ENCODE measurements at regions not wholly inside any gene's neighbourhood (a gene's known extent, or its start where the extent isn't known, plus 50 kb on each side); places are given as distances from the start of the nearest gene placed in this dataset.

- DNase-seq, result no peak
These were observed 250.0 kb upstream of the MPDZ start for GRCh38 chr9:13529321-13530104.

- peak; percentile 52 for DNase-seq
These were observed 244.8 kb upstream of the MPDZ start for GRCh38 chr9:13524245-13524644.

GRCh38 chr9:13520069-13520468 lies 240.6 kb upstream of the MPDZ start:
- DNase-seq, result peak; percentile 51

- peak; percentile 2 for DNase-seq
These were observed 234.4 kb upstream of the MPDZ start for GRCh38 chr9:13513716-13514444.

- DNase-seq, result peak; percentile 35
These were observed 233.8 kb upstream of the MPDZ start for GRCh38 chr9:13513286-13513685.

GRCh38 chr9:13508681-13509080 lies 229.2 kb upstream of the MPDZ start:
- DNase-seq, result no peak

GRCh38 chr9:13508086-13508485 lies 228.6 kb upstream of the MPDZ start:
- DNase-seq, result no peak

- DNase-seq, result no peak
These were observed 226.3 kb upstream of the MPDZ start for GRCh38 chr9:13505797-13506196.

GRCh38 chr9:13503599-13503998 lies 224.1 kb upstream of the MPDZ start:
- DNase-seq, result no peak

- DNase-seq, result no peak
These were observed 223.0 kb upstream of the MPDZ start for GRCh38 chr9:13502484-13502883.

- DNase-seq, result no peak
These were observed 221.5 kb upstream of the MPDZ start for GRCh38 chr9:13501018-13501417.

GRCh38 chr9:13500034-13500433 lies 220.5 kb upstream of the MPDZ start:
- DNase-seq, result no peak

- no peak for DNase-seq
These were observed 214.2 kb upstream of the MPDZ start for GRCh38 chr9:13493697-13494096.

GRCh38 chr9:13491493-13492424 lies 212.3 kb upstream of the MPDZ start:
- no peak for DNase-seq

- no peak for DNase-seq
These were observed 211.6 kb upstream of the MPDZ start for GRCh38 chr9:13491138-13491492.

- DNase-seq, result no peak
These were observed 208.4 kb upstream of the MPDZ start for GRCh38 chr9:13487936-13488335.

GRCh38 chr9:13487498-13487897 lies 208.0 kb upstream of the MPDZ start:
- DNase-seq, result no peak

- DNase-seq, result peak; percentile 11
These were observed 207.6 kb upstream of the MPDZ start for GRCh38 chr9:13487071-13487470.

GRCh38 chr9:13485068-13485596 lies 205.6 kb upstream of the MPDZ start:
- peak; percentile 75 for DNase-seq

- no peak for DNase-seq
These were observed 204.7 kb upstream of the MPDZ start for GRCh38 chr9:13484186-13484585.

GRCh38 chr9:13481274-13481673 lies 201.8 kb upstream of the MPDZ start:
- DNase-seq, result peak; percentile 51

GRCh38 chr9:13480693-13481092 lies 201.2 kb upstream of the MPDZ start:
- DNase-seq, result peak; percentile 73

GRCh38 chr9:13479096-13479495 lies 199.6 kb upstream of the MPDZ start:
- DNase-seq, result peak; percentile 15

Measured in fibroblast of skin of right biceps (primary cell).